Right lobe of liver (tissue), 6 donors: ENCODE measurements at regions not wholly inside any gene's neighbourhood (a gene's known extent, or its start where the extent isn't known, plus 50 kb on each side); places are given as distances from the start of the nearest gene placed in this dataset.

ENCODE experiments used
- ATAC-seq, 4 donors: fragments of 200-7000 bp; cut with Tn5 transposase; one replicate each; pipeline ENCODE4 v1.9.1; 2020; ENCODE audit warnings: mild to moderate bottlenecking in 4 of 4, moderate library complexity in 4 of 4
- DNase-seq, 3 donors: peaks; one replicate each; pipeline ENCODE4 v3.0.0-alpha.2; 2020
- H3K27ac ChIP-seq, 3 donors: fragments of 200-600 bp; one replicate each; pipeline ENCODE4 v1.8.0; 2022
- H3K27me3 ChIP-seq, 2 donors: fragments of 200-600 bp; one replicate each; pipeline ENCODE4 v1.8.0; 2022
- H3K36me3 ChIP-seq, 4 donors: fragments of 200-600 bp; sonication (generic) in 1 of 4; one replicate each; pipeline versions ENCODE4 v1.5.1 to v1.8.0; 2017 to 2022; ENCODE audit warnings: control low read depth in 1 of 4
- H3K4me1 ChIP-seq, 4 donors: fragments of 200-600 bp; sonication (generic) in 1 of 4; one replicate each; pipeline versions ENCODE4 v1.5.1 to v1.8.0; 2017 to 2022; ENCODE audit warnings: control low read depth in 1 of 4
- H3K4me3 ChIP-seq, 3 donors: fragments of 200-600 bp; one replicate each; pipeline ENCODE4 v1.8.0; 2022
- H3K9me3 ChIP-seq, 4 donors: fragments of 200-600 bp; sonication (generic) in 1 of 4; one replicate each; pipeline versions ENCODE4 v1.5.1 to v1.8.0; 2017 to 2022; ENCODE audit warnings: control low read depth in 1 of 4
- CTCF ChIP-seq, 4 donors: fragments of 200-600 bp in 3 of 4; fragments of 450-650 bp in 1 of 4; IDR thresholded peaks; one replicate each; pipeline versions ENCODE4 v1.5.1 to v1.8.0; 2016 to 2022; ENCODE audit warnings: antibody characterized with exemption in 4 of 4, mild to moderate bottlenecking in 2 of 4
- POLR2A ChIP-seq: fragments of 450-650 bp; IDR thresholded peaks from one replicate; pipeline ENCODE4 v1.6.1; 2017; ENCODE audit warnings: antibody characterized with exemption, mild to moderate bottlenecking
- WGBS: methylation state at CpG from one replicate; pipeline ENCODE4 v1.1.6; 2018; ENCODE audit warnings: low coverage, low lambda C conversion rate; ENCODE audit not compliant: insufficient coverage; ENCODE audit errors: missing lambda C conversion rate; 5-methylcytosine and 5-hydroxymethylcytosine counted together
- intact Hi-C, 2 donors: fragments of 100-400 bp; cut with DNase I; formaldehyde crosslinking; loops; one replicate each; pipeline versions ENCODE4 v1.11.2 to v1.14.1; 2022
- donor health status: DM: no; HTN: yes; CAD: no.
- donor health status: DM: no; HTN: no; CAD: no.
- donor health status: DM: no; HTN: no; CAD: no.
- donor health status: DM: no; HTN: yes; CAD: no.
- donor health status: DM: no; HTN: yes; CAD: no.

GRCh38 chr1:29624320-29625083, 388.2 kb downstream of the PTPRU start:
- Histone ChIP-seq H3K36me3 (no peaks in the 10 kb centered on the region), H3K27me3 (no peaks in the 10 kb centered on the region), H3K4me3 (no peak overlapping the region), H3K4me1 (no peaks in the 10 kb centered on the region), H3K9me3 (no peaks in the 10 kb centered on the region), H3K27ac (no peak overlapping the region)
- no peak for ATAC-seq
- no peak for DNase-seq
- intact Hi-C loops, result no loop called here
- 50% methylated on average over 2 of the region's 9 CpGs for WGBS
- TF ChIP-seq POLR2A (no peak), CTCF (IDR thresholded peaks at IDR 0.05) (no peak)

GRCh38 chr1:29623501-29623900, 387.2 kb downstream of the PTPRU start:
- WGBS, result 49% methylated on average over 3 of the region's 7 CpGs
- no peak for DNase-seq

GRCh38 chr1:29621826-29622435, 385.6 kb downstream of the PTPRU start:
- DNase-seq (no peak), ATAC-seq (no peak)

More at GRCh38 chr1:29623501-29623900, 387.2 kb downstream of the PTPRU start:
- intact Hi-C loops, result no loop called here
- H3K4me1 ChIP-seq, result no peaks in the 10 kb centered on the region
- H3K9me3 ChIP-seq, result no peaks in the 10 kb centered on the region
- H3K27ac ChIP-seq, result no peak overlapping the region
- TF ChIP-seq CTCF (IDR thresholded peaks at IDR 0.05) (no peak), POLR2A (no peak)
- H3K36me3 ChIP-seq, result no peaks in the 10 kb centered on the region
- no peak overlapping the region for H3K4me3 ChIP-seq
- ATAC-seq, result no peak
- no peaks in the 10 kb centered on the region for H3K27me3 ChIP-seq

GRCh38 chr1:29620631-29621030, 384.3 kb downstream of the PTPRU start:
- TF ChIP-seq CTCF (IDR thresholded peaks at IDR 0.05), result no peak
- TF ChIP-seq POLR2A, result no peak
- intact Hi-C loops, result no loop called here
- Histone ChIP-seq H3K4me1 (no peaks in the 10 kb centered on the region), H3K27ac (no peak overlapping the region), H3K9me3 (no peaks in the 10 kb centered on the region), H3K36me3 (no peaks in the 10 kb centered on the region), H3K4me3 (no peak overlapping the region), H3K27me3 (no peaks in the 10 kb centered on the region)
- ATAC-seq, result no peak
- 55% methylated on average over 5 of the region's 7 CpGs for WGBS
- no peak for DNase-seq

More at GRCh38 chr1:29621826-29622435, 385.6 kb downstream of the PTPRU start:
- Histone ChIP-seq H3K27ac (no peak overlapping the region), H3K36me3 (no peaks in the 10 kb centered on the region), H3K4me3 (no peak overlapping the region), H3K4me1 (no peaks in the 10 kb centered on the region), H3K27me3 (no peaks in the 10 kb centered on the region), H3K9me3 (no peaks in the 10 kb centered on the region)
- no peak for TF ChIP-seq CTCF (IDR thresholded peaks at IDR 0.05)
- no peak for TF ChIP-seq POLR2A
- WGBS, result 79% methylated on average over 6 of the region's 11 CpGs
- intact Hi-C loops, result no loop called here
